ENCODE measurements at regions not wholly inside any gene's neighbourhood (a gene's known extent, or its start where the extent isn't known, plus 50 kb on each side); places are given as distances from the start of the nearest gene placed in this dataset.

GRCh38 chr7:131878777-131879176 lies 322.3 kb upstream of the PODXL start:
- peaks cover 11% of the 10 kb centered on the region; the same call in 1 of the 2 replicates for H3K27me3 ChIP-seq (ENCODE audit: low read depth, low read length)
- no peaks in the 10 kb centered on the region for H4K20me1 ChIP-seq (ENCODE audit: insufficient read depth, low read length)
- no peaks in the 10 kb centered on the region for H3K9me3 ChIP-seq (ENCODE audit: insufficient read depth, low read length)
- no peak overlapping the region for H3K4me3 ChIP-seq (ENCODE audit: low read length)
- H3K4me1 ChIP-seq (ENCODE audit: low read length) = no peaks in the 10 kb centered on the region
- no peak overlapping the region for H2AFZ ChIP-seq (ENCODE audit: low read depth, low read length)
- no peak overlapping the region for H3K9ac ChIP-seq (ENCODE audit: low read length)
- H3K27ac ChIP-seq (ENCODE audit: low read length) = no peak overlapping the region
- no peaks in the 10 kb centered on the region for H3K36me3 ChIP-seq (replicated peaks; ENCODE audit: low read depth, low read length)
- TF ChIP-seq, protein P1, sequence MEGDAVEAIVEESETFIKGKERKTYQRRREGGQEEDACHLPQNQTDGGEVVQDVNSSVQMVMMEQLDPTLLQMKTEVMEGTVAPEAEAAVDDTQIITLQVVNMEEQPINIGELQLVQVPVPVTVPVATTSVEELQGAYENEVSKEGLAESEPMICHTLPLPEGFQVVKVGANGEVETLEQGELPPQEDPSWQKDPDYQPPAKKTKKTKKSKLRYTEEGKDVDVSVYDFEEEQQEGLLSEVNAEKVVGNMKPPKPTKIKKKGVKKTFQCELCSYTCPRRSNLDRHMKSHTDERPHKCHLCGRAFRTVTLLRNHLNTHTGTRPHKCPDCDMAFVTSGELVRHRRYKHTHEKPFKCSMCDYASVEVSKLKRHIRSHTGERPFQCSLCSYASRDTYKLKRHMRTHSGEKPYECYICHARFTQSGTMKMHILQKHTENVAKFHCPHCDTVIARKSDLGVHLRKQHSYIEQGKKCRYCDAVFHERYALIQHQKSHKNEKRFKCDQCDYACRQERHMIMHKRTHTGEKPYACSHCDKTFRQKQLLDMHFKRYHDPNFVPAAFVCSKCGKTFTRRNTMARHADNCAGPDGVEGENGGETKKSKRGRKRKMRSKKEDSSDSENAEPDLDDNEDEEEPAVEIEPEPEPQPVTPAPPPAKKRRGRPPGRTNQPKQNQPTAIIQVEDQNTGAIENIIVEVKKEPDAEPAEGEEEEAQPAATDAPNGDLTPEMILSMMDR (IDR thresholded peaks at IDR 0.05; ENCODE audit: low read depth, low read length) = no peak
- TF ChIP-seq EZH2phosphoT487 (IDR thresholded peaks at IDR 0.05; ENCODE audit: low read depth) = no peak
- no peak overlapping the region for H3K4me2 ChIP-seq (ENCODE audit: low read length)
- no peaks in the 10 kb centered on the region for H3K79me2 ChIP-seq (ENCODE audit: low read length)

- Histone ChIP-seq H3K27ac (ENCODE audit: low read length) (no peak overlapping the region), H4K20me1 (ENCODE audit: insufficient read depth, low read length) (no peaks in the 10 kb centered on the region), H3K4me2 (ENCODE audit: low read length) (no peak overlapping the region), H3K9me3 (ENCODE audit: insufficient read depth, low read length) (no peaks in the 10 kb centered on the region), H3K79me2 (ENCODE audit: low read length) (no peaks in the 10 kb centered on the region), H3K4me3 (ENCODE audit: low read length) (no peak overlapping the region), H3K36me3 (replicated peaks; ENCODE audit: low read depth, low read length) (no peaks in the 10 kb centered on the region), H3K27me3 (ENCODE audit: low read depth, low read length) (peaks cover 11% of the 10 kb centered on the region; the same call in 1 of the 2 replicates), H3K9ac (ENCODE audit: low read length) (no peak overlapping the region), H2AFZ (ENCODE audit: low read depth, low read length) (no peak overlapping the region), H3K4me1 (ENCODE audit: low read length) (no peaks in the 10 kb centered on the region)
- TF ChIP-seq, protein P1 (IDR thresholded peaks at IDR 0.05; ENCODE audit: low read depth, low read length) = no peak
- no peak for TF ChIP-seq EZH2phosphoT487 (IDR thresholded peaks at IDR 0.05; ENCODE audit: low read depth)
Measured at GRCh38 chr7:131873581-131873980, 317.2 kb upstream of the PODXL start.

DNA sequence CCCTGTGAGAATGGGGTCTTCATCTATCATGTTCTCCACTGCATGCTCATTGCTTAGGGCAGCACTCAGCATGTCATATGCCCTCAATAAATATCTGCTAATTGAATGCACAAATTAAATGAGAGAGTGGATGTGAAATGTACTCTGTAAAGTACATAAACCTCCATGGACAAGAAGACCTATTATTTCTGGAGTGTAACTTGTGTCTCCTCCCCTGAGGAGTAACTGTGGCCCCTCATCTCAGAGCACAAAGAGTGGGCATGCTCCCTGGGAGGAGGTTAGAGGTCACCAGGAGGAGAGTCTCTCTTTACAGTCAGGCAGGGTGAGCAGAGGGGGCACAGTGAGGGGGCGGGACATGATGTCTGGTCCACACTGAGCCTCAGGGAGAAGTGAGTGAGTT lies 313.6 kb upstream of the PODXL start:
- Histone ChIP-seq H3K27ac (ENCODE audit: low read length) (no peak overlapping the region), H4K20me1 (ENCODE audit: insufficient read depth, low read length) (no peaks in the 10 kb centered on the region), H3K9me3 (ENCODE audit: insufficient read depth, low read length) (no peaks in the 10 kb centered on the region), H3K79me2 (ENCODE audit: low read length) (no peaks in the 10 kb centered on the region), H3K4me3 (ENCODE audit: low read length) (no peak overlapping the region), H2AFZ (ENCODE audit: low read depth, low read length) (no peak overlapping the region), H3K4me1 (ENCODE audit: low read length) (no peaks in the 10 kb centered on the region), H3K27me3 (ENCODE audit: low read depth, low read length) (peaks cover 11% of the 10 kb centered on the region; the same call in 1 of the 2 replicates), H3K4me2 (ENCODE audit: low read length) (no peak overlapping the region), H3K36me3 (replicated peaks; ENCODE audit: low read depth, low read length) (no peaks in the 10 kb centered on the region), H3K9ac (ENCODE audit: low read length) (no peak overlapping the region)
- TF ChIP-seq, protein P1 (IDR thresholded peaks at IDR 0.05; ENCODE audit: low read depth, low read length) = no peak
- TF ChIP-seq EZH2phosphoT487 (IDR thresholded peaks at IDR 0.05; ENCODE audit: low read depth) = no peak

DNA sequence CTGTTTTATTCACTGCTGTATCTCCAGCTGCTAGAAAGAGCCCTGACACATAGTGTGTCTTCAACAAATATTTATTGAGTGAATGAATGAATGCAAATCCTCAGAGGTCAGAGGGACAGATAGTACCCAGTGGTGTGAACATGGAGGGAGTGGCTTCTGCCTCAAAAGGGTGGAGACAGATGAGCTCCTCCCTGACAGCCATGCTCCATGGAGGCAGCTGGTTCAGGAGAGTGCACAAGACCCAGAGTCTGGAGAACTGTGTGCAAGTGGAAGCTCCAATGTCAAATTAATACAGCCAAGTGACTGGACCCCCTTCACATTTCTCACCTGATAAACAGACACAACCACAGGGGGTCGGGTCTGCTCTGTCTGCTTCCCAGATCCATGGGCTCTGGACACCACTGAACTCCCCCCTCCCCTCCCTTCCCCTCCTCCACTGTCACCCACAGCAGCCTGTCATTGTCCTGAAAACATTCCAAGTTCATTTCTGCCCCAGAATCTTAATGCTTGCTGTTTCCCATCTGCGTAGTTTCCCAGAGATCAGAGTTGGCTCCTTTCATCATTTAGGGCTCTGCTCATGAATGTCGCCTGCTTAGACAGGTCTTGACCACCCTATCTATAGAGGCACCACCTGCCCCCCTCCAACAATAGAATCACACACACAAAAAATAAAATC lies 312.9 kb upstream of the PODXL start:
- no peak for TF ChIP-seq EZH2phosphoT487 (IDR thresholded peaks at IDR 0.05; ENCODE audit: low read depth)
- TF ChIP-seq, protein P1 (IDR thresholded peaks at IDR 0.05; ENCODE audit: low read depth, low read length) = no peak
- Histone ChIP-seq H4K20me1 (ENCODE audit: insufficient read depth, low read length) (no peaks in the 10 kb centered on the region), H3K4me2 (ENCODE audit: low read length) (no peak overlapping the region), H3K4me1 (ENCODE audit: low read length) (no peaks in the 10 kb centered on the region), H3K79me2 (ENCODE audit: low read length) (no peaks in the 10 kb centered on the region), H3K9ac (ENCODE audit: low read length) (no peak overlapping the region), H3K27me3 (ENCODE audit: low read depth, low read length) (peaks cover 9% of the 10 kb centered on the region; the same call in 1 of the 2 replicates), H3K36me3 (replicated peaks; ENCODE audit: low read depth, low read length) (no peaks in the 10 kb centered on the region), H3K27ac (ENCODE audit: low read length) (no peak overlapping the region), H3K9me3 (ENCODE audit: insufficient read depth, low read length) (no peaks in the 10 kb centered on the region), H3K4me3 (ENCODE audit: low read length) (no peak overlapping the region), H2AFZ (ENCODE audit: low read depth, low read length) (no peak overlapping the region)

All from OCI-LY3 (cell line).